CD4-positive, CD25-positive, alpha-beta regulatory T cell (primary cell): ENCODE measurements at regions not wholly inside any gene's neighbourhood (a gene's known extent, or its start where the extent isn't known, plus 50 kb on each side); places are given as distances from the start of the nearest gene placed in this dataset.

Experiments used
- ATAC-seq, 2 donors: fragments of 150-1000 bp; cut with Tn5 transposase; one replicate each; pipeline ENCODE4 v1.10.0; 2021; ENCODE audit warnings: low read depth in 2 of 2, moderate number of reproducible peaks in 2 of 2, moderate library complexity in 1 of 2
- DNase-seq, 3 donors: peaks; one replicate each; pipeline versions ENCODE4 v3.0.0 to v3.0.0-alpha.2; 2012 to 2022; ENCODE audit warnings: mixed read lengths in 1 of 3
- H3K27ac ChIP-seq: one replicate; pipeline ENCODE4 v1.7.0; 2013; ENCODE audit warnings: mild to moderate bottlenecking, low read length; ENCODE audit not compliant: insufficient read depth, poor library complexity, severe bottlenecking
- H3K27me3 ChIP-seq: one replicate; pipeline ENCODE4 v1.7.0; 2013; ENCODE audit warnings: low read length; ENCODE audit not compliant: control insufficient read depth, insufficient read depth
- H3K36me3 ChIP-seq: one replicate; pipeline ENCODE4 v1.7.0; 2013; ENCODE audit warnings: mild to moderate bottlenecking, low read length, moderate library complexity; ENCODE audit not compliant: control insufficient read depth, insufficient read depth
- H3K4me1 ChIP-seq: 2 replicates; pipeline ENCODE4 v1.7.0; 2013; ENCODE audit warnings: mild to moderate bottlenecking, low read length; ENCODE audit not compliant: insufficient read depth, control insufficient read depth, poor library complexity, severe bottlenecking
- H3K4me3 ChIP-seq: one replicate; pipeline ENCODE4 v1.7.0; 2013; ENCODE audit warnings: low read depth, mild to moderate bottlenecking, low read length, moderate library complexity
- H3K9me3 ChIP-seq, 2 experiments: 1 replicate in 1 of 2; 2 replicates in 1 of 2; pipeline ENCODE4 v1.7.0; 2013; ENCODE audit warnings: low read length in 2 of 2, mild to moderate bottlenecking in 1 of 2, moderate library complexity in 1 of 2; ENCODE audit not compliant: control insufficient read depth in 2 of 2
- H3K27ac Mint-ChIP-seq, 3 donors: one replicate each; pipeline ENCODE4 v1.8.0; 2020 to 2022; ENCODE audit warnings: mild to moderate bottlenecking in 3 of 3, mixed read lengths in 3 of 3, moderate library complexity in 2 of 3
- H3K27me3 Mint-ChIP-seq: one replicate; pipeline ENCODE4 v1.8.0; 2022; ENCODE audit warnings: mild to moderate bottlenecking, mixed read lengths
- H3K36me3 Mint-ChIP-seq: one replicate; pipeline ENCODE4 v1.8.0; 2020; ENCODE audit warnings: mixed read lengths
- H3K4me1 Mint-ChIP-seq, 4 donors: one replicate each; pipeline ENCODE4 v1.8.0; 2020 to 2022; ENCODE audit warnings: mixed read lengths in 4 of 4, mild to moderate bottlenecking in 1 of 4
- H3K4me3 Mint-ChIP-seq, 4 donors: one replicate each; pipeline ENCODE4 v1.8.0; 2020 to 2022; ENCODE audit warnings: mild to moderate bottlenecking in 4 of 4, mixed read lengths in 4 of 4, moderate library complexity in 3 of 4
- H3K9me3 Mint-ChIP-seq, 7 donors: one replicate each; pipeline ENCODE4 v1.8.0; 2020 to 2022; ENCODE audit warnings: mixed read lengths in 7 of 7, mild to moderate bottlenecking in 3 of 7, moderate library complexity in 2 of 7

DNA sequence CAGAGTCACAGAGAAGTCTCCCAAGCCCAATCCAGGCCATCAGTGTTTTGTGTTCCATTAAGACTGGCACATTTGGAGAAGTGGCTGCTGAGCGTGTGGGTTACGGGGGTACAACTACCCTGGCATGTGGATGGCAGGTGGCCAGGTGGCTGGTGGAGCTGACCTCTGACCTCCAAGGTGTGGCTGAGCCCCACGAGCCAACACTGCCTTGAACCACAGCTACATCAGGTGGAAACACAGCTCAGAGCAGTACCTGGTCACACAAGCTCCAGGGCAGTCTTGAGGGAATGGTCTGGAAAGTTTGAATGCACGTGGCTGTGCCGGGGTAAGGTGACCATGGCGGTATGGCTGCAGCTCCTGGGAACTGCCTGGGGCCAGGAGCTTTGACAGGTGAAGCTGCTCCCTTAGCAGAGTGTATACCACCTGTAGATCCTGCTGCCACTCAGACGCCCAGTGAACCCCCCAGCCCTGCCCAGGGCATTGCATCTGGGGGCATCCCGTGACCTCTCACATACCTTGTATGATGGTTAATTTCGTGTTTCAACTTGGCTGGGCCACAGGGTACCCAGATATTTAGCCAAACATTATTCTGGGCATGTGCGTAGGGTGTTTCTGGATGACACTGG is 207.9 kb downstream of the GADD45G start:
- ATAC-seq (no peak), DNase-seq (no peak)
- H3K4me1 Mint-ChIP-seq = no peaks in the 10 kb centered on the region
- no peaks in the 10 kb centered on the region for H3K4me1 ChIP-seq
- no peak overlapping the region for H3K27ac ChIP-seq
- H3K9me3 Mint-ChIP-seq = no peaks in the 10 kb centered on the region
- H3K27me3 ChIP-seq = peaks cover 2% of the 10 kb centered on the region
- no peaks in the 10 kb centered on the region for H3K36me3 Mint-ChIP-seq
- H3K27me3 Mint-ChIP-seq = peaks cover 17% of the 10 kb centered on the region
- no peaks in the 10 kb centered on the region for H3K9me3 ChIP-seq
- H3K4me3 Mint-ChIP-seq = no peak overlapping the region
- no peak overlapping the region for H3K4me3 ChIP-seq
- no peaks in the 10 kb centered on the region for H3K36me3 ChIP-seq
- peak overlapping the region in 1 of 3 donors; percentile 22 for H3K27ac Mint-ChIP-seq

DNA sequence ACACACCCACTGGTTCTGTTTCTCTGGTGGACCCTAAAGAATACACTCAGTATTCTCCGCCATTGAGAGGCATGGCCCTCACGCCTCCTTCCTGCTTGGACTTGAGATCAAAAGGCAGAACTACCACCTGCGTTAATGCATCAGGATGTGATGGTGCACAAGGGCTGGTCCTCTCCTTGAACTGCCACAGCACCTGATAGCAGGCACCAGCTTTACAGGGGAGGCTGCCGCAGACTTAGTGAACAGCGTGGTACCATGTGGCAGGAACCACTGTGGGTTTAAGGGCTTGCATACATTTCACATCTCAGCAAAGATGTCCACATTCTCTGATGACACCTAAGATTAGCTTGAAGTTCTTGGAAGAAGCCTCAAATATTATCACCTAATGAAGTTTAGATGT is 208.7 kb downstream of the GADD45G start:
- DNase-seq = no peak
- no peaks in the 10 kb centered on the region for H3K9me3 Mint-ChIP-seq
- peaks cover 17% of the 10 kb centered on the region for H3K27me3 Mint-ChIP-seq
- no peak overlapping the region for H3K4me3 Mint-ChIP-seq
- Histone ChIP-seq H3K4me1 (no peaks in the 10 kb centered on the region), H3K36me3 (no peaks in the 10 kb centered on the region), H3K9me3 (no peaks in the 10 kb centered on the region), H3K4me3 (no peak overlapping the region), H3K27ac (no peak overlapping the region), H3K27me3 (peaks cover 2% of the 10 kb centered on the region)
- H3K4me1 Mint-ChIP-seq = no peaks in the 10 kb centered on the region
- no peak for ATAC-seq
- no peaks in the 10 kb centered on the region for H3K36me3 Mint-ChIP-seq
- H3K27ac Mint-ChIP-seq = no peak overlapping the region

DNA sequence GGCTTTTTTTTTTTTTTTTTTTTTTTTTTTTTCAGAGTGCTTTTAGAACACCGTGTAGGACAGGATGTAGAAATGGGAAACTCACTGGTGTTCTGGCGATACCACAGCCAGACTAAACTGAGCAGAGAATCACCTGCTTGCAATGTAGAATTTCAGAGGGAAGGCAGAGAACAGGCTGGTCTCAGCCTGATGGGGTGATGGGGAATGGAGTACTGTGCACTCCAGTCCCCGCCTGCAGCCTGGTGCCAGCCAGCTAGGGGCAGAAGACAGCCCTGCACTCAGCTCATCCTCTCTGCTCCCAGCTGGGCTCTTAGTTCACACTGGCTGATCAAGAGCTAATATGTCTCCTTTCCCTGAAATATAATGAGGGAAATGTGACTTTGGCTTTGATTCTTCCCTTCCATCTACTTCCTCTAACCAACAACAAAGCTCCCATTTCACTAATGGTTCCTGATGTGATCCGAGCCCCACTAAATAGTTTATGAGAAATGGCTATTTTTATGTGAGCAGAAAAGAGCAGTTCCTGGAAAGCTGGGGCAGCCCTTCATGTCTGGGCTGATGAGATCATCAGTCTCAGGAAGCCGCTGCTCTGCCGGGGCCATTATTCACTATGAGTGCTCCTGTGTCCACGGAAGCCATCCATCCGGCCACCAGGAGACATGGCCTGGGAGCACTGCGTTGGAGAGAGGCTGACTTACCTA is 209.7 kb downstream of the GADD45G start:
- Histone ChIP-seq H3K4me1 (no peaks in the 10 kb centered on the region), H3K4me3 (no peak overlapping the region), H3K36me3 (no peaks in the 10 kb centered on the region), H3K27ac (no peak overlapping the region), H3K9me3 (no peaks in the 10 kb centered on the region), H3K27me3 (peaks cover 2% of the 10 kb centered on the region)
- Mint-ChIP-seq H3K4me1 (no peaks in the 10 kb centered on the region), H3K27me3 (peaks cover 21% of the 10 kb centered on the region), H3K27ac (no peak overlapping the region), H3K36me3 (no peaks in the 10 kb centered on the region), H3K9me3 (no peaks in the 10 kb centered on the region), H3K4me3 (no peak overlapping the region)
- no peak for ATAC-seq
- peak in 1 of 3 donors; percentile 11 for DNase-seq

DNA sequence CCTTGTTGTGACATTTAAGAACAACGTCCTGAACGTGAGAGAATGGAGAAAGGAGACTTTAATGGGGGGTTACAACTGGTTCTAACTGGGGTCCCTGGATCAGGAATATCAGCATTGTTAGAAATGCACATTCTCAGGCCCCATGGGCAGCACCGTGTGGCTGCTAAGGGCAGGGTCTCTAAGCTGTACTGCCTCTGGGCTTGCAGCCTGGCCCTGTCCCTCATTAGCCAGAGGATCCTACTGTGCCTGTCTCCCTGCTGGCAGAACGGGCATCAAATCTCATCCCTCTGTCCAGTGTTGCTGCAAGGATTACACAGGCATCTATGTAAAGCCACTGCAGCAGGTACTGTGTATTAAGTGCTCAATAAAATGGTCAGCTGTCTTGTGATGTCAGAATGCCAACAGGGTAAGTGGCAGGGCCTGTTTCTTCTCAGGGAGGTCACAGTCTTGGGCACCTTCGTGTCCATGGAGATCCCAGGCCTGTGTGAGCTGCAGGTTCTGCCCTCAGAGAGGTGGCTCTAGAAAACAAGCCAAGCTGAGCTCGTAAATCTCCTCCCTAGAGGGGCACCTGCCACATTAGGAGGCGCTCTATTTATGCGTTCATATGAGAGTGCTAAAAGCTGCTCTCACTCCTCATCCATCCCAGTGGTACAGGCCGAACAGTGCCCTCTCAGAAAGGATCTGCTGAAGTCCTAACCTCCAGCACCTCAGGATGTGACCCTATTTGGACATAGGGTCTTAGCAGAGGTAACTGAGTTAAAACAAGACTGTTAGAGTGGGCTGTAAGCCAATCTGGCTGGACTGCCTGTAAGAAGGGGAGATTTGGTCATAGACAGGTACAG is 210.5 kb downstream of the GADD45G start:
- Histone ChIP-seq H3K27ac (no peak overlapping the region), H3K36me3 (no peaks in the 10 kb centered on the region), H3K4me3 (no peak overlapping the region), H3K27me3 (peaks cover 2% of the 10 kb centered on the region), H3K9me3 (no peaks in the 10 kb centered on the region), H3K4me1 (no peaks in the 10 kb centered on the region)
- Mint-ChIP-seq H3K36me3 (peaks cover 1% of the 10 kb centered on the region), H3K4me1 (no peaks in the 10 kb centered on the region), H3K9me3 (no peaks in the 10 kb centered on the region), H3K4me3 (no peak overlapping the region), H3K27ac (no peak overlapping the region), H3K27me3 (peaks cover 21% of the 10 kb centered on the region)
- DNase-seq (no peak), ATAC-seq (no peak)

GRCh38 chr9:89815903-89816573 is 211.2 kb downstream of the GADD45G start:
- no peaks in the 10 kb centered on the region for H3K9me3 Mint-ChIP-seq
- no peaks in the 10 kb centered on the region for H3K4me1 Mint-ChIP-seq
- Histone ChIP-seq H3K4me1 (no peaks in the 10 kb centered on the region), H3K36me3 (no peaks in the 10 kb centered on the region), H3K9me3 (no peaks in the 10 kb centered on the region), H3K4me3 (no peak overlapping the region), H3K27me3 (peaks cover 2% of the 10 kb centered on the region), H3K27ac (no peak overlapping the region)
- peaks cover 3% of the 10 kb centered on the region for H3K36me3 Mint-ChIP-seq
- H3K27ac Mint-ChIP-seq = no peak overlapping the region
- ATAC-seq = peak; percentile 47 to 57
- H3K4me3 Mint-ChIP-seq = no peak overlapping the region
- peaks cover 21% of the 10 kb centered on the region for H3K27me3 Mint-ChIP-seq
- DNase-seq = no peak

- Histone ChIP-seq H3K4me1 (no peaks in the 10 kb centered on the region), H3K4me3 (no peak overlapping the region), H3K27me3 (peaks cover 3% of the 10 kb centered on the region), H3K9me3 (no peaks in the 10 kb centered on the region), H3K36me3 (no peaks in the 10 kb centered on the region), H3K27ac (no peak overlapping the region)
- H3K27ac Mint-ChIP-seq = no peak overlapping the region
- peaks cover 3% of the 10 kb centered on the region for H3K36me3 Mint-ChIP-seq
- no peak overlapping the region for H3K4me3 Mint-ChIP-seq
- no peaks in the 10 kb centered on the region for H3K4me1 Mint-ChIP-seq
- H3K9me3 Mint-ChIP-seq = no peaks in the 10 kb centered on the region
- no peak for ATAC-seq
- no peak for DNase-seq
- peaks cover 25% of the 10 kb centered on the region for H3K27me3 Mint-ChIP-seq
Measured at GRCh38 chr9:89817151-89817950, 212.5 kb downstream of the GADD45G start.

- H3K27me3 Mint-ChIP-seq = peaks cover 13% of the 10 kb centered on the region
- H3K27me3 ChIP-seq = peaks cover 1% of the 10 kb centered on the region
- no peaks in the 10 kb centered on the region for H3K36me3 ChIP-seq
- DNase-seq (no peak), ATAC-seq (no peak)
- no peak overlapping the region for H3K27ac ChIP-seq
- no peaks in the 10 kb centered on the region for H3K9me3 Mint-ChIP-seq
- H3K9me3 ChIP-seq = no peaks in the 10 kb centered on the region
- no peaks in the 10 kb centered on the region for H3K4me1 ChIP-seq
- no peak overlapping the region for H3K27ac Mint-ChIP-seq
- peak overlapping the region in 1 of 4 donors; percentile 2 for H3K4me3 Mint-ChIP-seq
- no peak overlapping the region for H3K4me3 ChIP-seq
- H3K4me1 Mint-ChIP-seq = no peaks in the 10 kb centered on the region
- H3K36me3 Mint-ChIP-seq = peaks cover 3% of the 10 kb centered on the region
Measured at GRCh38 chr9:89820337-89820736, 215.5 kb downstream of the GADD45G start.
